H1 (cell line): ENCODE measurements at regions not wholly inside any gene's neighbourhood (a gene's known extent, or its start where the extent isn't known, plus 50 kb on each side); places are given as distances from the start of the nearest gene placed in this dataset.

Source experiments
- CBX5 ChIP-seq: fragments of 300-800, 300-1000 bp; sonication (generic); IDR thresholded peaks from 2 replicates; pipeline ENCODE4 v1.7.1; 2016; ENCODE audit warnings: antibody characterized with exemption, low read length, low read depth
- CHD2 ChIP-seq: IDR thresholded peaks from 2 replicates; pipeline ENCODE4 v1.6.1; 2012; ENCODE audit warnings: low read length, improper control_type of control experiment
- EGR1 ChIP-seq: IDR thresholded peaks from 2 replicates; pipeline ENCODE4 v1.6.1; 2011; ENCODE audit warnings: low read depth, low read length, borderline replicate concordance
- GABPA ChIP-seq: IDR thresholded peaks from 2 replicates; pipeline ENCODE4 v1.6.1; 2011; ENCODE audit warnings: mild to moderate bottlenecking, low read length, moderate library complexity, borderline replicate concordance; ENCODE audit not compliant: insufficient read depth
- KDM1A ChIP-seq: fragments of 200-600, 300-600 bp; sonication (generic); IDR thresholded peaks from 2 replicates; pipeline ENCODE4 v1.7.1; 2016; ENCODE audit warnings: mild to moderate bottlenecking, low read length, borderline replicate concordance
- KDM4A ChIP-seq: IDR thresholded peaks from one replicate; pipeline ENCODE4 v1.7.1; 2012; ENCODE audit warnings: low read depth, mild to moderate bottlenecking, moderate library complexity, low read length, inconsistent platforms; ENCODE audit not compliant: severe bottlenecking
- RBBP5 ChIP-seq: IDR thresholded peaks from 2 replicates; pipeline ENCODE4 v1.7.1; 2012; ENCODE audit warnings: low read depth, mild to moderate bottlenecking, inconsistent platforms, low read length, moderate library complexity, borderline replicate concordance
- SIX5 ChIP-seq: IDR thresholded peaks from 2 replicates; pipeline ENCODE4 v1.6.1; 2011; ENCODE audit warnings: mild to moderate bottlenecking, low read depth, low read length
- TF ChIP-seq, protein P1 (sequence below): fragments of 300-600 bp; sonication (generic); IDR thresholded peaks from 2 replicates; pipeline ENCODE4 v1.7.1; 2012; ENCODE audit warnings: low read length, moderate library complexity, mild to moderate bottlenecking, inconsistent platforms; ENCODE audit not compliant: insufficient replicate concordance

DNA sequence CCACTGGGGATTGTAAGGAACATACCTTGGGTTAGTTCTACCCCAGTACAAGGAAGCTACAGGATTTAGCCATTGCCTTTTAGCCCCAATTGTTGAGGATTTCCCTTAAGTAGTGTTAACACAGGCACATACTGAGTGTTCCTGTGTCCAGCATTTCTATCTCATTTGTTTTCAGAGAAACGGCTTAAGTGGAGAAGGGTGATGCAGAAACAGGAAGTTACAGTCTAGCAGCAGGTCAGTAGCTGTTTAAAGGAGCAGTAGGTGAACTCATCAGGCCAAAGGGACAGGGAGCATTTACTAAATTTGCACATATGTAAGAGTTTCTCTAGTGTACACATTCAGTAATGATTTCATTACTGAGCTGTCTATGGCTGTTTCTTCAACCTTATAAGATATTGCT lies 644.2 kb upstream of the GJE1 start (continued):
- no peak for TF ChIP-seq CBX5
- no peak for TF ChIP-seq KDM1A
- no peak for TF ChIP-seq GABPA
- TF ChIP-seq, protein P1, sequence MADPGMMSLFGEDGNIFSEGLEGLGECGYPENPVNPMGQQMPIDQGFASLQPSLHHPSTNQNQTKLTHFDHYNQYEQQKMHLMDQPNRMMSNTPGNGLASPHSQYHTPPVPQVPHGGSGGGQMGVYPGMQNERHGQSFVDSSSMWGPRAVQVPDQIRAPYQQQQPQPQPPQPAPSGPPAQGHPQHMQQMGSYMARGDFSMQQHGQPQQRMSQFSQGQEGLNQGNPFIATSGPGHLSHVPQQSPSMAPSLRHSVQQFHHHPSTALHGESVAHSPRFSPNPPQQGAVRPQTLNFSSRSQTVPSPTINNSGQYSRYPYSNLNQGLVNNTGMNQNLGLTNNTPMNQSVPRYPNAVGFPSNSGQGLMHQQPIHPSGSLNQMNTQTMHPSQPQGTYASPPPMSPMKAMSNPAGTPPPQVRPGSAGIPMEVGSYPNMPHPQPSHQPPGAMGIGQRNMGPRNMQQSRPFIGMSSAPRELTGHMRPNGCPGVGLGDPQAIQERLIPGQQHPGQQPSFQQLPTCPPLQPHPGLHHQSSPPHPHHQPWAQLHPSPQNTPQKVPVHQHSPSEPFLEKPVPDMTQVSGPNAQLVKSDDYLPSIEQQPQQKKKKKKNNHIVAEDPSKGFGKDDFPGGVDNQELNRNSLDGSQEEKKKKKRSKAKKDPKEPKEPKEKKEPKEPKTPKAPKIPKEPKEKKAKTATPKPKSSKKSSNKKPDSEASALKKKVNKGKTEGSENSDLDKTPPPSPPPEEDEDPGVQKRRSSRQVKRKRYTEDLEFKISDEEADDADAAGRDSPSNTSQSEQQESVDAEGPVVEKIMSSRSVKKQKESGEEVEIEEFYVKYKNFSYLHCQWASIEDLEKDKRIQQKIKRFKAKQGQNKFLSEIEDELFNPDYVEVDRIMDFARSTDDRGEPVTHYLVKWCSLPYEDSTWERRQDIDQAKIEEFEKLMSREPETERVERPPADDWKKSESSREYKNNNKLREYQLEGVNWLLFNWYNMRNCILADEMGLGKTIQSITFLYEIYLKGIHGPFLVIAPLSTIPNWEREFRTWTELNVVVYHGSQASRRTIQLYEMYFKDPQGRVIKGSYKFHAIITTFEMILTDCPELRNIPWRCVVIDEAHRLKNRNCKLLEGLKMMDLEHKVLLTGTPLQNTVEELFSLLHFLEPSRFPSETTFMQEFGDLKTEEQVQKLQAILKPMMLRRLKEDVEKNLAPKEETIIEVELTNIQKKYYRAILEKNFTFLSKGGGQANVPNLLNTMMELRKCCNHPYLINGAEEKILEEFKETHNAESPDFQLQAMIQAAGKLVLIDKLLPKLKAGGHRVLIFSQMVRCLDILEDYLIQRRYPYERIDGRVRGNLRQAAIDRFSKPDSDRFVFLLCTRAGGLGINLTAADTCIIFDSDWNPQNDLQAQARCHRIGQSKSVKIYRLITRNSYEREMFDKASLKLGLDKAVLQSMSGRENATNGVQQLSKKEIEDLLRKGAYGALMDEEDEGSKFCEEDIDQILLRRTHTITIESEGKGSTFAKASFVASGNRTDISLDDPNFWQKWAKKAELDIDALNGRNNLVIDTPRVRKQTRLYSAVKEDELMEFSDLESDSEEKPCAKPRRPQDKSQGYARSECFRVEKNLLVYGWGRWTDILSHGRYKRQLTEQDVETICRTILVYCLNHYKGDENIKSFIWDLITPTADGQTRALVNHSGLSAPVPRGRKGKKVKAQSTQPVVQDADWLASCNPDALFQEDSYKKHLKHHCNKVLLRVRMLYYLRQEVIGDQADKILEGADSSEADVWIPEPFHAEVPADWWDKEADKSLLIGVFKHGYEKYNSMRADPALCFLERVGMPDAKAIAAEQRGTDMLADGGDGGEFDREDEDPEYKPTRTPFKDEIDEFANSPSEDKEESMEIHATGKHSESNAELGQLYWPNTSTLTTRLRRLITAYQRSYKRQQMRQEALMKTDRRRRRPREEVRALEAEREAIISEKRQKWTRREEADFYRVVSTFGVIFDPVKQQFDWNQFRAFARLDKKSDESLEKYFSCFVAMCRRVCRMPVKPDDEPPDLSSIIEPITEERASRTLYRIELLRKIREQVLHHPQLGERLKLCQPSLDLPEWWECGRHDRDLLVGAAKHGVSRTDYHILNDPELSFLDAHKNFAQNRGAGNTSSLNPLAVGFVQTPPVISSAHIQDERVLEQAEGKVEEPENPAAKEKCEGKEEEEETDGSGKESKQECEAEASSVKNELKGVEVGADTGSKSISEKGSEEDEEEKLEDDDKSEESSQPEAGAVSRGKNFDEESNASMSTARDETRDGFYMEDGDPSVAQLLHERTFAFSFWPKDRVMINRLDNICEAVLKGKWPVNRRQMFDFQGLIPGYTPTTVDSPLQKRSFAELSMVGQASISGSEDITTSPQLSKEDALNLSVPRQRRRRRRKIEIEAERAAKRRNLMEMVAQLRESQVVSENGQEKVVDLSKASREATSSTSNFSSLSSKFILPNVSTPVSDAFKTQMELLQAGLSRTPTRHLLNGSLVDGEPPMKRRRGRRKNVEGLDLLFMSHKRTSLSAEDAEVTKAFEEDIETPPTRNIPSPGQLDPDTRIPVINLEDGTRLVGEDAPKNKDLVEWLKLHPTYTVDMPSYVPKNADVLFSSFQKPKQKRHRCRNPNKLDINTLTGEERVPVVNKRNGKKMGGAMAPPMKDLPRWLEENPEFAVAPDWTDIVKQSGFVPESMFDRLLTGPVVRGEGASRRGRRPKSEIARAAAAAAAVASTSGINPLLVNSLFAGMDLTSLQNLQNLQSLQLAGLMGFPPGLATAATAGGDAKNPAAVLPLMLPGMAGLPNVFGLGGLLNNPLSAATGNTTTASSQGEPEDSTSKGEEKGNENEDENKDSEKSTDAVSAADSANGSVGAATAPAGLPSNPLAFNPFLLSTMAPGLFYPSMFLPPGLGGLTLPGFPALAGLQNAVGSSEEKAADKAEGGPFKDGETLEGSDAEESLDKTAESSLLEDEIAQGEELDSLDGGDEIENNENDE = no peak
- no peak for TF ChIP-seq CHD2
- no peak for TF ChIP-seq SIX5
- no peak for TF ChIP-seq EGR1
- no peak for TF ChIP-seq KDM4A
- no peak for TF ChIP-seq RBBP5
